K562 (cell line): ENCODE measurements at regions not wholly inside any gene's neighbourhood (a gene's known extent, or its start where the extent isn't known, plus 50 kb on each side); places are given as distances from the start of the nearest gene placed in this dataset.
A peak's percentile ranks its signal among the peaks of the same experiment; 100 is the strongest.

ENCODE experiments used
- ATF3 ChIP-seq, 2 experiments: fragments of 450-650 bp in 1 of 2; sonication (generic) in 1 of 2; formaldehyde crosslinking in 1 of 2; IDR thresholded peaks in 1 of 2; conservative IDR thresholded peaks in 1 of 2; 2 replicates each; pipeline versions ENCODE4 v1.6.1 to v1.8.1; 2016 to 2023; ENCODE audit warnings: mild to moderate bottlenecking in 2 of 2, moderate library complexity in 2 of 2, inconsistent platforms in 1 of 2, missing genetic modification reagents in 1 of 2
- BCOR ChIP-seq: fragments of 450-650 bp; IDR thresholded peaks from 2 replicates; pipeline ENCODE4 v1.6.1; 2016
- CBX5 ChIP-seq: IDR thresholded peaks from 2 replicates; pipeline ENCODE4 v1.6.1; 2014; ENCODE audit warnings: low read depth, borderline replicate concordance
- ELF4 ChIP-seq: fragments of 450-650 bp; formaldehyde crosslinking; IDR thresholded peaks from 2 replicates; pipeline ENCODE4 v1.4.0; 2022; ENCODE audit warnings: missing genetic modification characterization
- FOXP1 ChIP-seq: sonication (generic); formaldehyde crosslinking; IDR thresholded peaks from 2 replicates; pipeline ENCODE4 v1.8.0; 2022; ENCODE audit warnings: mild to moderate bottlenecking, missing genetic modification reagents
- MNT ChIP-seq, 2 experiments: fragments of 450-650 bp; conservative IDR thresholded peaks; 2 replicates each; pipeline ENCODE4 v1.6.1; 2017; ENCODE audit warnings: mild to moderate bottlenecking in 2 of 2, moderate library complexity in 2 of 2
- MYC ChIP-seq, 2 experiments: fragments of 250-450 bp in 1 of 2; sonication (Bioruptor Pico) in 1 of 2; IDR thresholded peaks; 2 replicates each; pipeline versions ENCODE4 v1.5.1 to v1.6.1; 2012 to 2021; ENCODE audit warnings: low read depth in 2 of 2, borderline replicate concordance in 1 of 2, improper control_type of control experiment in 1 of 2, low read length in 1 of 2, mild to moderate bottlenecking in 1 of 2, moderate library complexity in 1 of 2
- TAF7 ChIP-seq: fragments of 450-650 bp; IDR thresholded peaks from 2 replicates; pipeline ENCODE4 v1.6.1; 2016; ENCODE audit warnings: missing genetic modification characterization, missing compliant biosample characterization
- U2AF2 ChIP-seq: fragments of 200-400 bp; formaldehyde crosslinking; optimal IDR thresholded peaks from 2 replicates; pipeline ENCODE3; 2017; ENCODE audit warnings: low read depth, mild to moderate bottlenecking, low read length
- ZC3H4 ChIP-seq: sonication (generic); formaldehyde crosslinking; IDR thresholded peaks from 2 replicates; pipeline ENCODE4 v1.9.0; 2021; ENCODE audit warnings: missing genetic modification reagents, borderline replicate concordance

- TF ChIP-seq CBX5, result no peak
- no peak; the same call in 1 of the 2 replicates for TF ChIP-seq MYC (IDR thresholded peaks at IDR 0.05; ENCODE audit: low read depth, low read length)
- TF ChIP-seq MYC (CRISPR knock-in tag; IDR thresholded peaks at IDR 0.05; ENCODE audit: borderline replicate concordance, low read depth), result no peak
- no peak for TF ChIP-seq BCOR
- no peak for TF ChIP-seq U2AF2
- peak; percentile 75 for TF ChIP-seq ATF3 (IDR thresholded peaks at IDR 0.05)
- no peak for TF ChIP-seq ATF3 (CRISPR knock-in tag; conservative IDR thresholded peaks at IDR 0.05)
- TF ChIP-seq MNT (conservative IDR thresholded peaks at IDR 0.05), result no peak
- TF ChIP-seq ZC3H4, result no peak
- TF ChIP-seq FOXP1 (CRISPR knock-in tag), result no peak
- no peak for TF ChIP-seq ELF4 (CRISPR knock-in tag)
- TF ChIP-seq TAF7 (tag), result no peak
These were observed 287.1 kb upstream of the NEBL start (continued) for GRCh38 chr10:21184216-21184615.
